Activated naive CD4-positive, alpha-beta T cell treated with anti-CD3 and anti-CD28 coated beads for 36 hours (primary cell): ENCODE measurements at regions not wholly inside any gene's neighbourhood (a gene's known extent, or its start where the extent isn't known, plus 50 kb on each side); places are given as distances from the start of the nearest gene placed in this dataset.
A peak's percentile ranks its signal among the peaks of the same experiment; 100 is the strongest.

Source experiments
- CTCF ChIA-PET: fragments of 350-600 bp; sonication (Branson Sonifier 250); formaldehyde crosslinking; loops from one replicate; lab custom pipeline; 2021; ENCODE audit warnings: antibody characterized with exemption; lab: Charles Lee
- DNase-seq: peaks from one replicate; pipeline ENCODE4 v3.0.0-alpha.2; 2020
- H3K27ac Mint-ChIP-seq: one replicate; pipeline ENCODE4 v1.8.0; 2021; ENCODE audit warnings: mild to moderate bottlenecking, mixed read lengths
- H3K27me3 Mint-ChIP-seq: one replicate; pipeline ENCODE4 v1.8.0; 2021; ENCODE audit warnings: low read depth, mixed read lengths
- H3K36me3 Mint-ChIP-seq: one replicate; pipeline ENCODE4 v1.8.0; 2021; ENCODE audit warnings: low read depth, mixed read lengths
- H3K4me1 Mint-ChIP-seq: one replicate; pipeline ENCODE4 v1.8.0; 2021; ENCODE audit warnings: low read depth, mixed read lengths
- H3K4me3 Mint-ChIP-seq: one replicate; pipeline ENCODE4 v1.8.0; 2021; ENCODE audit warnings: mild to moderate bottlenecking, moderate library complexity, mixed read lengths
- H3K9me3 Mint-ChIP-seq: one replicate; pipeline ENCODE4 v1.8.0; 2021; ENCODE audit warnings: mixed read lengths
- intact Hi-C: fragments of 100-400 bp; cut with micrococcal nuclease; formaldehyde crosslinking; loops from one replicate; pipeline ENCODE4 v1.15.1; 2023

DNA sequence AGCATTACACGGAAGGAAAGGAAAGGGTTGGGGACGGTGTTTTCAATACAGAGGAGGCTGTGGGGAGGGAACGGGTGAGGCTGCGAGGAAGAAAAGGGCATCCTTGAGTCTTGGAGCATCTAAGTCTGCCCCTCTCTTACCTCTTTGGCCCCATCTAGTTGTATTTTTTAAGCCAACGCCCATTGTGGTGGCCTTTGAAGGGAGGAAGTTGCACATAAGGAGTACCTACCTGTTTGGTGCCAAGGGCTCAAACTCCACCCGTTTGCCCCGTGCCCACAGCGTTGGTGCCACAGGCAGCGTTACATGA is 146.1 kb upstream of the UMPS start:
- H3K36me3 Mint-ChIP-seq = peaks cover 3% of the 10 kb centered on the region
- no peaks in the 10 kb centered on the region for H3K9me3 Mint-ChIP-seq
- CTCF ChIA-PET = interaction anchor here (0.9 to 1.3 kb wide), 2 partner anchors 18 to 24 kb away, joined by 3 to 4 read pairs; no protein-coding TSS in a partner anchor
- peaks cover 34% of the 10 kb centered on the region for H3K27me3 Mint-ChIP-seq
- peak overlapping the region; percentile 67 for H3K27ac Mint-ChIP-seq
- peak overlapping the region; percentile 55 for H3K4me3 Mint-ChIP-seq
- intact Hi-C loops = loop anchor here (1.0 kb wide), 2 partner anchors 8 to 56 kb away; no protein-coding TSS in a partner anchor
- peaks cover 58% of the 10 kb centered on the region for H3K4me1 Mint-ChIP-seq
- peak; percentile 39 for DNase-seq

GRCh38 chr3:124584552-124585391 is 145.5 kb upstream of the UMPS start:
- Mint-ChIP-seq H3K4me1 (peaks cover 59% of the 10 kb centered on the region), H3K27ac (peak overlapping the region; percentile 84), H3K27me3 (peaks cover 34% of the 10 kb centered on the region), H3K4me3 (peak overlapping the region; percentile 84), H3K36me3 (peaks cover 4% of the 10 kb centered on the region), H3K9me3 (no peaks in the 10 kb centered on the region)
- DNase-seq = peak; percentile 55
- intact Hi-C loops = loop anchor here (1.0 kb wide), 2 partner anchors 8 to 56 kb away; no protein-coding TSS in a partner anchor
- CTCF ChIA-PET = interaction anchor here (0.7 to 1.3 kb wide), 5 partner anchors 19 to 105 kb away, joined by 3 to 6 read pairs (median 4); no protein-coding TSS in a partner anchor

- no peak for DNase-seq
- Mint-ChIP-seq H3K27me3 (peaks cover 34% of the 10 kb centered on the region), H3K9me3 (no peaks in the 10 kb centered on the region), H3K36me3 (peaks cover 4% of the 10 kb centered on the region), H3K27ac (no peak overlapping the region), H3K4me1 (peaks cover 69% of the 10 kb centered on the region), H3K4me3 (peak overlapping the region; percentile 84)
- CTCF ChIA-PET = interaction anchor here (1.3 to 1.4 kb wide), 2 partner anchors 20 to 103 kb away, joined by 5 to 7 read pairs; no protein-coding TSS in a partner anchor
- intact Hi-C loops = no loop called here
These were observed 143.9 kb upstream of the UMPS start for GRCh38 chr3:124586126-124587052.

- CTCF ChIA-PET = interaction anchor here (1.4 kb wide), 1 partner anchor 20 kb away, joined by 7 read pairs; no protein-coding TSS in a partner anchor
- intact Hi-C loops = no loop called here
- Mint-ChIP-seq H3K4me1 (peaks cover 71% of the 10 kb centered on the region), H3K4me3 (no peak overlapping the region), H3K27me3 (peaks cover 34% of the 10 kb centered on the region), H3K9me3 (no peaks in the 10 kb centered on the region), H3K36me3 (peaks cover 4% of the 10 kb centered on the region), H3K27ac (no peak overlapping the region)
- DNase-seq = no peak
These were observed 143.2 kb upstream of the UMPS start for GRCh38 chr3:124587053-124587408.

DNA sequence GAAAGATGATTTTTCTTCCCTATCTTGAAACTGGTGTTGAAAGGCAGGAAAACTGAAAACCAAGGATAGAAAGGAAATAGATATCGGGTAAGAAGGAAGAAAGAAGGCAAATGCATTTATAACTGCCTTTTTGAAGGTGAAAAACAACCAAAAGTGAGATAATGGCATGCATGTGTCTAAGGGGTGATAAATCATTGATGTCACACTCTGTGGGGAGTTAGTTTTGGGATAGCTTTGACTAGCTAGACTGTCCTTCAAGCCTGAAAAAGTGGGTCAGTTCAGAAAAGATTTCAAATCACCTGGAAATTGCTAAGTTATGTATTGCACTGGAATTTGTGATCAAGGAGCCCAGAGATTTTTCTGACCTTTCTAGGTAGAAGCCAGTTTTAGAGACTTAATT is 142.2 kb upstream of the UMPS start:
- no peak for DNase-seq
- Mint-ChIP-seq H3K27me3 (peaks cover 34% of the 10 kb centered on the region), H3K4me1 (peaks cover 72% of the 10 kb centered on the region), H3K9me3 (no peaks in the 10 kb centered on the region), H3K27ac (peak overlapping the region; percentile 33), H3K36me3 (peaks cover 4% of the 10 kb centered on the region), H3K4me3 (no peak overlapping the region)
- intact Hi-C loops = loop anchor here (1.0 kb wide), 1 partner anchor 52 kb away; no protein-coding TSS in a partner anchor
- CTCF ChIA-PET = no interaction called here

- DNase-seq = peak; percentile 48
- Mint-ChIP-seq H3K9me3 (no peaks in the 10 kb centered on the region), H3K4me1 (peaks cover 73% of the 10 kb centered on the region), H3K4me3 (no peak overlapping the region), H3K27ac (peak overlapping the region; percentile 81), H3K27me3 (peaks cover 34% of the 10 kb centered on the region), H3K36me3 (peaks cover 4% of the 10 kb centered on the region)
- CTCF ChIA-PET = no interaction called here
- intact Hi-C loops = loop anchor here (1.0 kb wide), 1 partner anchor 52 kb away; no protein-coding TSS in a partner anchor
These were observed 141.5 kb upstream of the UMPS start for GRCh38 chr3:124588794-124589193.

- Mint-ChIP-seq H3K4me1 (peaks cover 55% of the 10 kb centered on the region), H3K27ac (no peak overlapping the region), H3K9me3 (no peaks in the 10 kb centered on the region), H3K36me3 (peaks cover 4% of the 10 kb centered on the region), H3K27me3 (peaks cover 14% of the 10 kb centered on the region), H3K4me3 (no peak overlapping the region)
- intact Hi-C loops = loop anchor here (1.0 to 2.0 kb wide), 6 partner anchors 7 to 139 kb away; partner anchors contain the start of gene UMPS
- no peak for DNase-seq
- CTCF ChIA-PET = interaction anchor here (0.8 to 1.2 kb wide), 3 partner anchors 32 to 97 kb away, joined by 3 read pairs; no protein-coding TSS in a partner anchor
These were observed 138.6 kb upstream of the UMPS start for GRCh38 chr3:124591699-124592098.

GRCh38 chr3:124592658-124593441 is 137.4 kb upstream of the UMPS start:
- Mint-ChIP-seq H3K9me3 (no peaks in the 10 kb centered on the region), H3K4me3 (no peak overlapping the region), H3K36me3 (peaks cover 4% of the 10 kb centered on the region), H3K4me1 (peaks cover 49% of the 10 kb centered on the region), H3K27me3 (peaks cover 7% of the 10 kb centered on the region), H3K27ac (peak overlapping the region; percentile 83)
- CTCF ChIA-PET = no interaction called here
- intact Hi-C loops = loop anchor here (1.0 to 2.0 kb wide), 7 partner anchors 9 to 137 kb away; partner anchors contain the start of gene UMPS
- DNase-seq = peak; percentile 73

DNA sequence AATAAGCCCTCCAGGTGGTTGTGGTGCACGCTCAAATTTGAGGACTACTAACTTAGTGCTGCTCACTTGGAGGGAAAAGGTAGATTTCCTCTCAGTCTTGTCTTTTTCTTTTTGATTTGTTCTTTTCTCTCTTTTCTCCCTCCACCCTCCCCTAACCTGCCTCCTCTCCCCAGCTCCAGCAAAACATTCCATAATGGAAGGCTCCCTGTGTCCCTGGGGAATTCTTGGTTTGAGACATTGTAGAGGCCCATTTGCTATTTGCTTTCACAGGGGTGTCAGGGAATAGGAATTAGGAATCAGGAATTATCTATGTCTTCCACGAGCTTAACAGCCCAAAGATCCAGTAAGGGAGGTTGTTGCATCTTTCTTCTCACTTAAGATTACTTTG is 136.8 kb upstream of the UMPS start:
- Mint-ChIP-seq H3K27me3 (peaks cover 4% of the 10 kb centered on the region), H3K9me3 (no peaks in the 10 kb centered on the region), H3K36me3 (peaks cover 2% of the 10 kb centered on the region), H3K27ac (peak overlapping the region; percentile 83), H3K4me1 (peaks cover 43% of the 10 kb centered on the region), H3K4me3 (no peak overlapping the region)
- no peak for DNase-seq
- CTCF ChIA-PET = no interaction called here
- intact Hi-C loops = loop anchor here (1.0 to 2.0 kb wide), 3 partner anchors 27 to 67 kb away; no protein-coding TSS in a partner anchor

DNA sequence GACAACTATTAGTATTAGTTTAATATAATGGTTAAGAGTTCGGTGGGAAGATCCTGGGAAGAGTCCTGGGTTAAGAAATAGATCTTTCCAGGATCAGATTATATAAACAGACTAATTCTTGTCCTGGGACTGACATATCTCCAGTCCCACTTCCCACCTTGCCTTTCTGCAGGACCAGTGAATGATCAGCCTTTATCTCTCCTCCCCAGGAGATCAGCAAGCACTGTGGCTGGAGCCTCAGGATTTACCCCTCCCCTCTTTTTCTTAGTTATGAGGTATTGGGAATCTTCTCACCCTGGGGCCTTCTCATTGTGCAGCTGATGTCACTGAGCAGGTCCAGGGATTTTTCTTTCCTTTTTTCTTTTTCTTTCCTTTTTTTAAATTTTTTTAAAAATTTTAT is 135.7 kb upstream of the UMPS start:
- H3K4me1 Mint-ChIP-seq = peaks cover 33% of the 10 kb centered on the region
- no peaks in the 10 kb centered on the region for H3K36me3 Mint-ChIP-seq
- no peaks in the 10 kb centered on the region for H3K9me3 Mint-ChIP-seq
- H3K4me3 Mint-ChIP-seq = no peak overlapping the region
- intact Hi-C loops = no loop called here
- DNase-seq = no peak
- CTCF ChIA-PET = no interaction called here
- H3K27me3 Mint-ChIP-seq = no peaks in the 10 kb centered on the region
- H3K27ac Mint-ChIP-seq = no peak overlapping the region

- CTCF ChIA-PET = interaction anchor here (1.1 kb wide), 1 partner anchor 38 kb away, joined by 4 read pairs; no protein-coding TSS in a partner anchor
- intact Hi-C loops = no loop called here
- no peaks in the 10 kb centered on the region for H3K36me3 Mint-ChIP-seq
- DNase-seq = no peak
- no peak overlapping the region for H3K27ac Mint-ChIP-seq
- peaks cover 19% of the 10 kb centered on the region for H3K4me1 Mint-ChIP-seq
- H3K4me3 Mint-ChIP-seq = no peak overlapping the region
- no peaks in the 10 kb centered on the region for H3K9me3 Mint-ChIP-seq
- no peaks in the 10 kb centered on the region for H3K27me3 Mint-ChIP-seq
These were observed 133.0 kb upstream of the UMPS start for GRCh38 chr3:124597273-124597672.
